Mesothelial cell of epicardium (in vitro differentiated cells): ENCODE measurements at regions not wholly inside any gene's neighbourhood (a gene's known extent, or its start where the extent isn't known, plus 50 kb on each side); places are given as distances from the start of the nearest gene placed in this dataset.

Source experiments
- DNase-seq, 2 experiments: peaks; one replicate each; pipeline ENCODE4 v3.0.0; 2021; ENCODE audit warnings: low spot score in 2 of 2; ENCODE audit not compliant: unreplicated experiment in 2 of 2
- H3K27ac Mint-ChIP-seq: 2 replicates; pipeline ENCODE4 v1.8.0; 2021; ENCODE audit warnings: mixed read lengths
- H3K27me3 Mint-ChIP-seq: 2 replicates; pipeline ENCODE4 v1.8.0; 2021; ENCODE audit warnings: low read depth, mixed read lengths
- H3K36me3 Mint-ChIP-seq: 2 replicates; pipeline ENCODE4 v1.8.0; 2021; ENCODE audit warnings: mixed read lengths
- H3K4me1 Mint-ChIP-seq: 2 replicates; pipeline ENCODE4 v1.8.0; 2021; ENCODE audit warnings: mixed read lengths
- H3K4me3 Mint-ChIP-seq: 2 replicates; pipeline ENCODE4 v1.8.0; 2021; ENCODE audit warnings: mild to moderate bottlenecking, moderate library complexity, mixed read lengths
- H3K9me3 Mint-ChIP-seq: 2 replicates; pipeline ENCODE4 v1.8.0; 2021; ENCODE audit warnings: mixed read lengths
- TF ChIP-seq, protein P1 (sequence below): fragments of 200-600 bp; sonication (generic); IDR thresholded peaks from one replicate; pipeline ENCODE4 v1.5.0; 2021; ENCODE audit warnings: antibody characterized with exemption; ENCODE audit not compliant: unreplicated experiment

- TF ChIP-seq, protein P1, sequence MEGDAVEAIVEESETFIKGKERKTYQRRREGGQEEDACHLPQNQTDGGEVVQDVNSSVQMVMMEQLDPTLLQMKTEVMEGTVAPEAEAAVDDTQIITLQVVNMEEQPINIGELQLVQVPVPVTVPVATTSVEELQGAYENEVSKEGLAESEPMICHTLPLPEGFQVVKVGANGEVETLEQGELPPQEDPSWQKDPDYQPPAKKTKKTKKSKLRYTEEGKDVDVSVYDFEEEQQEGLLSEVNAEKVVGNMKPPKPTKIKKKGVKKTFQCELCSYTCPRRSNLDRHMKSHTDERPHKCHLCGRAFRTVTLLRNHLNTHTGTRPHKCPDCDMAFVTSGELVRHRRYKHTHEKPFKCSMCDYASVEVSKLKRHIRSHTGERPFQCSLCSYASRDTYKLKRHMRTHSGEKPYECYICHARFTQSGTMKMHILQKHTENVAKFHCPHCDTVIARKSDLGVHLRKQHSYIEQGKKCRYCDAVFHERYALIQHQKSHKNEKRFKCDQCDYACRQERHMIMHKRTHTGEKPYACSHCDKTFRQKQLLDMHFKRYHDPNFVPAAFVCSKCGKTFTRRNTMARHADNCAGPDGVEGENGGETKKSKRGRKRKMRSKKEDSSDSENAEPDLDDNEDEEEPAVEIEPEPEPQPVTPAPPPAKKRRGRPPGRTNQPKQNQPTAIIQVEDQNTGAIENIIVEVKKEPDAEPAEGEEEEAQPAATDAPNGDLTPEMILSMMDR = no peak
- Mint-ChIP-seq H3K9me3 (peaks cover 16% of the 10 kb centered on the region), H3K27me3 (peaks cover 4% of the 10 kb centered on the region), H3K36me3 (no peaks in the 10 kb centered on the region), H3K27ac (no peak overlapping the region), H3K4me3 (no peak overlapping the region), H3K4me1 (peaks cover 1% of the 10 kb centered on the region)
- DNase-seq = no peak
Measured at GRCh38 chr10:9038146-9038714, 983.7 kb downstream of the GATA3 start.

DNA sequence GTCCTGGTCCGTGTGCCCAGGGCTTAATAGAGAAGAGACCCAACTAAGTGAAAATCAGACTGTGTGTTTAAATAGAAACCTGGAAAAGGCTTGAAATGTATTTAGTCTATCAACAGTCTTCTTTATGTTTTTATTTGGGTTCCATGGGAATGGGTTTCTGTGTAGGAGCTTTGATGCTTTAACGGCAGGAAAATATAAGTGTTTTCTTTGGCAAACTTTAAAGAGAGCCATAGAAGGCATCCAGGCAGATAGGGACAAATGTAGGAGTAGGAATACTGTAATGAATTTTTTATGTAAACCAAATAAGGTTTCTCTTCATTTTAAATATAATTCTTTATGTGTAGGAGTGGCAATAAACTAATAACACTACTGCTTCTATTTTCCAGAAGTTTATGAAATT is 989.0 kb downstream of the GATA3 start:
- TF ChIP-seq, protein P1 = no peak
- DNase-seq = no peak
- Mint-ChIP-seq H3K27me3 (peaks cover 2% of the 10 kb centered on the region), H3K4me1 (peaks cover 6% of the 10 kb centered on the region), H3K4me3 (no peak overlapping the region), H3K27ac (peak overlapping the region; percentile 52), H3K9me3 (peaks cover 21% of the 10 kb centered on the region), H3K36me3 (peaks cover 8% of the 10 kb centered on the region)

DNA sequence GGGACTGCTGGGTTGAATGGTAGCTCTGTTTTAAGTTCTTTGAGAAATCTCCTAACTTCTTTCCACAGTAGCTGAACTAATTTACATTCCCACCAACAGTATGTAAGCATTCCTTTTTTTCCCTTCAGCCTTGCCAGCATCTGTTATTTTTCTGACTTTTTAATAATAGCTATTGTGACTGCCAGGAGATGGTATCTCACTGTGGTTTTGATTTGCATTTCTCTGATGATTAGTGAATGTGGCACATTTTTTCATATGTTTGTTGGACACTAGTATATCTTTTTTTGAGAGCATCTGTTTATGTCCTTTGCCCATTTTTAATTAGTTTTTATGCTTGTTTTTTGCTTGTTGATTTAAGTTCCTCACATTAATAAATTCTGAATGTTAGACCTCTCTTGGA is 990.8 kb downstream of the GATA3 start:
- no peak overlapping the region for H3K27ac Mint-ChIP-seq
- H3K4me1 Mint-ChIP-seq = peaks cover 6% of the 10 kb centered on the region
- H3K9me3 Mint-ChIP-seq = peaks cover 36% of the 10 kb centered on the region
- no peak overlapping the region for H3K4me3 Mint-ChIP-seq
- peaks cover 2% of the 10 kb centered on the region for H3K27me3 Mint-ChIP-seq
- H3K36me3 Mint-ChIP-seq = peaks cover 8% of the 10 kb centered on the region
- TF ChIP-seq, protein P1 = no peak
- DNase-seq = no peak

- TF ChIP-seq, protein P1 = no peak
- no peak overlapping the region for H3K27ac Mint-ChIP-seq
Measured at GRCh38 chr10:9051328-9051974, 997.0 kb downstream of the GATA3 start.

GRCh38 chr10:9052767-9053166 is 998.3 kb downstream of the GATA3 start:
- H3K9me3 Mint-ChIP-seq = peaks cover 40% of the 10 kb centered on the region
- no peaks in the 10 kb centered on the region for H3K27me3 Mint-ChIP-seq
- no peak overlapping the region for H3K4me3 Mint-ChIP-seq
- TF ChIP-seq, protein P1 = no peak
- DNase-seq = no peak
- no peaks in the 10 kb centered on the region for H3K4me1 Mint-ChIP-seq
- H3K27ac Mint-ChIP-seq = no peak overlapping the region
- H3K36me3 Mint-ChIP-seq = no peaks in the 10 kb centered on the region

More at GRCh38 chr10:9051328-9051974, 997.0 kb downstream of the GATA3 start:
- no peak for DNase-seq
- no peak overlapping the region for H3K4me3 Mint-ChIP-seq
- H3K36me3 Mint-ChIP-seq = no peaks in the 10 kb centered on the region
- H3K9me3 Mint-ChIP-seq = peaks cover 43% of the 10 kb centered on the region
- no peaks in the 10 kb centered on the region for H3K4me1 Mint-ChIP-seq
- H3K27me3 Mint-ChIP-seq = no peaks in the 10 kb centered on the region
